B cell (primary cell): ENCODE measurements at regions not wholly inside any gene's neighbourhood (a gene's known extent, or its start where the extent isn't known, plus 50 kb on each side); places are given as distances from the start of the nearest gene placed in this dataset.

Experiments used
- CTCF ChIP-seq: fragments of 200-600 bp; IDR thresholded peaks from one replicate; pipeline ENCODE4 v1.8.0; 2022; ENCODE audit warnings: antibody characterized with exemption, mild to moderate bottlenecking
- EZH2 ChIP-seq: IDR thresholded peaks from 2 replicates; pipeline ENCODE4 v1.6.1; 2012; ENCODE audit warnings: borderline replicate concordance, low read depth, mild to moderate bottlenecking, moderate library complexity, low read length; ENCODE audit not compliant: insufficient read depth, poor library complexity, severe bottlenecking

DNA sequence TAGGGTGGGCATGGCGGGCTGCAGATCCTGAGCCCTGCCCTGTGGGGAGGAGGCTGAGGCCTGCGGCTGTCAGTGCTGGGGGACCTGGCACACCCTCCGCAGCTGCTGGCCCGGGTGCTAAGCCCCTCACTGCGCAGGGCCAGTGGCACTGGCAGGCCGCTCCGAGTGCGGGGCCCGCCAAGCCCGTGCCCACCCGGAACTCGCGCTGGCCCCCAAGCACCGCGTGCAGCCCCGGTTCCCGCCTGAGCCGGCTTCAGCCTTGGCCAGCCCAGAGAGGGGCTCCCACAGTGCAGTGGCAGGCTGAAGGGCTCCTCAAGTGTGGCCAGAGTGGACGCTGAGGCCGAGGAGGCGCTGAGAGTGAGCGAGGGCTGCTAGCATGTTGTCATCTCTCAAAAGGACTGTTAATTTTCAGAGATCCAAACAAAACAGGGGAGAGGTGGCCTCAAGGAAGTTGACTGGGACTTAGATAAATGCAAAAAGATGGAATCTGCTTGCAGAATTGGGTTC, 74.5 kb upstream of the RBM24 start:
- TF ChIP-seq CTCF (no peak), EZH2 (no peak)
